ENCODE measurements at regions not wholly inside any gene's neighbourhood (a gene's known extent, or its start where the extent isn't known, plus 50 kb on each side); places are given as distances from the start of the nearest gene placed in this dataset.

GRCh38 chr6:95227351-95227750 lies 350.0 kb upstream of the MANEA start:
- H2AFZ ChIP-seq (ENCODE audit: low read depth, low read length): no peak overlapping the region

GRCh38 chr6:95228636-95229035 lies 348.7 kb upstream of the MANEA start:
- H3K9ac ChIP-seq (ENCODE audit: low read length): no peak overlapping the region
- no peaks in the 10 kb centered on the region for H3K79me2 ChIP-seq (ENCODE audit: low read length)
- TF ChIP-seq EZH2phosphoT487 (IDR thresholded peaks at IDR 0.05; ENCODE audit: low read depth) (no peak), CTCF (IDR thresholded peaks at IDR 0.05; ENCODE audit: low read depth, low read length) (no peak)
- no peaks in the 10 kb centered on the region for H3K4me1 ChIP-seq (ENCODE audit: low read length)
- H3K9me3 ChIP-seq (ENCODE audit: insufficient read depth, low read length): no peaks in the 10 kb centered on the region
- H4K20me1 ChIP-seq (ENCODE audit: insufficient read depth, low read length): no peaks in the 10 kb centered on the region
- H3K27me3 ChIP-seq (ENCODE audit: low read depth, low read length): no peaks in the 10 kb centered on the region
- H3K36me3 ChIP-seq (replicated peaks; ENCODE audit: low read depth, low read length): no peaks in the 10 kb centered on the region
- no peak overlapping the region for H3K27ac ChIP-seq (ENCODE audit: low read length)
- H3K4me3 ChIP-seq (ENCODE audit: low read length): no peak overlapping the region
- no peak overlapping the region for H3K4me2 ChIP-seq (ENCODE audit: low read length)
- H2AFZ ChIP-seq (ENCODE audit: low read depth, low read length): no peak overlapping the region

More at GRCh38 chr6:95227351-95227750, 350.0 kb upstream of the MANEA start:
- no peak overlapping the region for H3K9ac ChIP-seq (ENCODE audit: low read length)
- H3K4me2 ChIP-seq (ENCODE audit: low read length): no peak overlapping the region; the same call in 1 of the 2 replicates
- no peaks in the 10 kb centered on the region for H3K36me3 ChIP-seq (replicated peaks; ENCODE audit: low read depth, low read length)
- no peaks in the 10 kb centered on the region for H3K4me1 ChIP-seq (ENCODE audit: low read length)
- TF ChIP-seq CTCF (IDR thresholded peaks at IDR 0.05; ENCODE audit: low read depth, low read length) (no peak), EZH2phosphoT487 (IDR thresholded peaks at IDR 0.05; ENCODE audit: low read depth) (no peak)
- H4K20me1 ChIP-seq (ENCODE audit: insufficient read depth, low read length): no peaks in the 10 kb centered on the region
- no peaks in the 10 kb centered on the region for H3K9me3 ChIP-seq (ENCODE audit: insufficient read depth, low read length)
- no peaks in the 10 kb centered on the region for H3K27me3 ChIP-seq (ENCODE audit: low read depth, low read length)
- H3K79me2 ChIP-seq (ENCODE audit: low read length): no peaks in the 10 kb centered on the region
- no peak overlapping the region for H3K27ac ChIP-seq (ENCODE audit: low read length)
- H3K4me3 ChIP-seq (ENCODE audit: low read length): no peak overlapping the region

- H3K4me3 ChIP-seq (ENCODE audit: low read length): no peak overlapping the region
- no peaks in the 10 kb centered on the region for H3K36me3 ChIP-seq (replicated peaks; ENCODE audit: low read depth, low read length)
- no peaks in the 10 kb centered on the region for H4K20me1 ChIP-seq (ENCODE audit: insufficient read depth, low read length)
- H3K79me2 ChIP-seq (ENCODE audit: low read length): no peaks in the 10 kb centered on the region
- H2AFZ ChIP-seq (ENCODE audit: low read depth, low read length): no peak overlapping the region
- H3K9me3 ChIP-seq (ENCODE audit: insufficient read depth, low read length): no peaks in the 10 kb centered on the region
- H3K9ac ChIP-seq (ENCODE audit: low read length): no peak overlapping the region
- H3K27ac ChIP-seq (ENCODE audit: low read length): no peak overlapping the region
- H3K27me3 ChIP-seq (ENCODE audit: low read depth, low read length): no peaks in the 10 kb centered on the region
- no peak for TF ChIP-seq CTCF (IDR thresholded peaks at IDR 0.05; ENCODE audit: low read depth, low read length)
- TF ChIP-seq EZH2phosphoT487 (IDR thresholded peaks at IDR 0.05; ENCODE audit: low read depth): no peak
- H3K4me1 ChIP-seq (ENCODE audit: low read length): no peaks in the 10 kb centered on the region
- no peak overlapping the region for H3K4me2 ChIP-seq (ENCODE audit: low read length)
Measured at GRCh38 chr6:95230071-95230740, 347.1 kb upstream of the MANEA start.

GRCh38 chr6:95231416-95231815 lies 345.9 kb upstream of the MANEA start:
- H3K36me3 ChIP-seq (replicated peaks; ENCODE audit: low read depth, low read length): no peaks in the 10 kb centered on the region
- no peak overlapping the region for H3K4me3 ChIP-seq (ENCODE audit: low read length)
- H3K27me3 ChIP-seq (ENCODE audit: low read depth, low read length): no peaks in the 10 kb centered on the region
- H3K4me2 ChIP-seq (ENCODE audit: low read length): no peak overlapping the region
- TF ChIP-seq EZH2phosphoT487 (IDR thresholded peaks at IDR 0.05; ENCODE audit: low read depth) (no peak), CTCF (IDR thresholded peaks at IDR 0.05; ENCODE audit: low read depth, low read length) (no peak)
- H4K20me1 ChIP-seq (ENCODE audit: insufficient read depth, low read length): no peaks in the 10 kb centered on the region
- no peaks in the 10 kb centered on the region for H3K79me2 ChIP-seq (ENCODE audit: low read length)
- no peak overlapping the region for H3K9ac ChIP-seq (ENCODE audit: low read length)
- no peaks in the 10 kb centered on the region for H3K4me1 ChIP-seq (ENCODE audit: low read length)
- H2AFZ ChIP-seq (ENCODE audit: low read depth, low read length): no peak overlapping the region
- no peak overlapping the region for H3K27ac ChIP-seq (ENCODE audit: low read length)
- no peaks in the 10 kb centered on the region for H3K9me3 ChIP-seq (ENCODE audit: insufficient read depth, low read length)
